SIG-M5 treated with dmso at 0.1 percent for 504 hours (cell line): ENCODE measurements at regions not wholly inside any gene's neighbourhood (a gene's known extent, or its start where the extent isn't known, plus 50 kb on each side); places are given as distances from the start of the nearest gene placed in this dataset.

Experiments
- DNase-seq: peaks from one replicate; lab custom pipeline; 2025; ENCODE audit not compliant: unreplicated experiment; lab: John Stamatoyannopoulos, UW

DNA sequence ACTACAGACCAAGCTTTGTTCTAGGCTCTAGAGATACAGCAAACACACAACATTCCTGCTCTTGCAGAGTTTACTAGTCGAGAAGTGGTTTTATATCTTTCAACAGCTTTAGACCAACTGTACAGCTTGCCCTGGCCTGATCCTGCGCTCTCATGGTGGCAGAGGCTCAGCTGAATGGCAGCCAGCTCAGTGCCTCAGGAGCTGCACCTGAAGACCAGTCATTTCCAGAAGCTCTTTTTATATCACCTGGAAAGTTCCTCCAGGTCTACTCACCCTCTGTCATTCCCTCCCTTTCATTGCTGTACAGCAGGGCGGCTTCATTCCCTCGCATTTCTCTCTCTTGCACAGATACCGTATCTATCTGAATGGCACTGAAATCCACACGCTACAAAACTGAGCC, 319.8 kb downstream of the GATA3 start:
- DNase-seq: no peak

DNA sequence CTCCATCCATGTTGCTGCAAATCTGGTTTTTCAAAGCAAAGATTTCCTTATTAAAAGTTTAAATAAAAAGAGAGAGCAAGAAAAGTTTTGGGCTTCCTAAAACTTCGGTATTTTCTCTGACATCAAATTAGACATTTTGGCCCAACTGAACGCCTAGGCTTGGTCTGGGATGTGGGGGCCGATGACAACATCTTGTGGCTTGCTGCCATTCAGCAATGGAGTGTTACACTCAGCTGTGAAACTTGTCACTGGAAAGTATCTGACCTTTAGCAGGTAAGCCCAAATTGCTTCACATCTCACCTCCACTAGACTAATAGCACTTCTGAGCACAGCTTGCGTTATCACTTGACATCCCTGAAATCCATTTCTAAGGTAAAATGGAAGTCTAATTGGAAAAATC, 320.6 kb downstream of the GATA3 start:
- no peak for DNase-seq

DNA sequence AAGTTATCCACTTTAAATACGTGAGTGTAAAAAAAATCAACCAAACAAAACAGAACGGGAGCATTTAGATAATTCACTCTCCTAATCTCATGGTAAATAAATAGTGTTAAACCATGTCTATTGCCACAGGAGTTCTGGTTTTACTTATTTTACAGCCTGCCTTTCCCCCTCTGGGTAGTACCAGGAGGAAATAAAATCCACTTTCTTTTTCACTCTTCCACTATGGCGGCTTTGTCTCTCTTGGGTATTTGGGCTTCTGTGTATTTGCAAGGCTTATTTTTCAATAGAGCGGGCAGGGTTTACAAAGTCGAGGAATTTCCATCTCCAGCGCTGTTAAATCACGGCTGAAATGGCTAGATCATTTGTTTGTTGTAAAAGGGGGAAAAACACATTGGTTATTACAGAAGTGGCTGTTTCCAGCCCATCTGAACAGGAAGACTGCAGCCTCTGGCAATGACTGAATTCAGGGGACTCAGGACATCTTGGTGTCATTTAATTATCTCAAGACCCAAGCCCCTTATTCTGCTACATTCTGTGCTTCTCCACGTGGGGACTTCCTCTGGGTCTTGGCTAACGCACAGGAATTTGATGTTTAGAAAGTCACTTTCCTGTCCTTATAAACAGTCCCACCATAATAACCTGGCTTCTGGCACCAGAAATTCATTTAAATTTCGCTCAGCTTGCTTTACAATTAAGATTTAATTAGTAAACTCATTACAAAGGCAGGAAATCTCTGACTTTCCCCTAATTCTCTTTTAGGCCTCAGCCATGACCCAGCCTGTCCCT, 323.9 kb downstream of the GATA3 start:
- no peak for DNase-seq

DNA sequence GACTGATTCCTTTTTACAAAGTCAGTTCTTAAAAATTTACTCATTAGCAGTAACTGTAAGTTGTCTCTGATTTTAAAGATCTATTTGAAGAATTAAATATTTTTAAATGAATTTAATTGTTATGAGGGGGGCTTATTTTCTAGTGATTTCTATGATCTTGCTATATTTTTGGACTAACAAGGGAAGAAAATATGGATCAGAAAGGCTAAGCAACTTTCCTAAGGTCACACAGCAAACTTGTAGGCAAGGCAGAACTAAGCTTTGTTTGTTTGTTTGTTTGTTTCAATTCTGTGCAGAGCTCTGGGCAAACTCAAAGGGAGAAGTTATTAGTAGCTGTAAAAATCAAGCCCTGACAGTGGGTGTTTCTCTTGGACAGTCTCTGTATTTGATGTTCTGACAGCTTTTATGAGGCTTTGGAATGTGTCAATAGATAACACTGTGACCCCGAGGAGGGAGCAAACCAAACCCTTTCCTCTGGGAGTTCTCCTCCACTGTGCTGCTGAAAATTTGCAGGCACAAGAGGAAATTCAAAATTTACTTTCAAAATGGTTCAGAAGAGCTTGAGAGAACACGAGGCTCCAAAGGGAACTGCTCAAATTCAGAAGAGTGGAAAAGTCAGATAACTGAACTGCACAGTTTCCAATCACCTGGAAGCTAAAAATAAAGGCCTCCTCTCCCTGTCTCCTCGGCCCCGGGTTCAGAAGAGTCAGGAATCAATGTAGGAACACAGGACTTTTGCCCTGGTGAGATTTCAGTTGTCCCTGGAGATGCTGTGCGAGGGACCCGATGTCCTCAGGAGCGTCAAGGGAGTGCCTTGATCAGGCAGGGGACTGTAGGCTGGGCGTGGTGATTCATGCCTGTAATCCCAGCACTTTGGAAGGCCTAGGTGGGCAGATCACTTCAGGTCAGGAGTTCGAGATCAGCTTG, 325.7 kb downstream of the GATA3 start:
- no peak for DNase-seq

DNA sequence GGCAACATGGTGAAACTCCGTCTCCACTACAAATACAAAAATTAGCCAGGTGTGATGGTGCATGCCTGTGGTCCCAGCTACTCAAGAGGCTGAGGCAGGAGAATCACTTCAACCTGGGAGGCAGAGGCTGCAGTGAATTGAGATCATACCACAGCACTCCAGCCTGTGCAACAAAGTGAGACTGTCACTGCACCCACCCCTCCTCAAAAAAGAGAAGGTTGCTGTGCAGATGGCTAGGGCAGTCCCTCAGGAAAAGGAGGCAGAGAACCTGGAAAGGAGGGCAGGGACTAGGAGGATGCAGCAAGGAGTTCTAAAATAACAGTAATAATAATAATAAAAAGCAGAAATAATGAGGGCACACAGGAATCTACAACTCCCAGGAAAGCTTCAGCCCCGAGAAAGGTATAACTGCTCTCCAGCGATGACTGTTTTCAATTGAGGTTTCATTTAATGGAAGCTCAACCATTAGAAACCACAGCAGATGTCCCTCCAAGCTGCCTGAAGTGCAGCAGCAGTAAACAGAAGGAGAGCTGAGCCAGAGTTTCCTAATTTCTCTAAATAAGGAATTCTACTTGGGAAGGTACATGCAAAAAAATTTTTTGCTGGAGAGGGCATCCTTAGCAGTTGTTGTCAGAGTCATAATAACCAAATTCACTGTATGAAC, 326.5 kb downstream of the GATA3 start:
- no peak for DNase-seq

DNA sequence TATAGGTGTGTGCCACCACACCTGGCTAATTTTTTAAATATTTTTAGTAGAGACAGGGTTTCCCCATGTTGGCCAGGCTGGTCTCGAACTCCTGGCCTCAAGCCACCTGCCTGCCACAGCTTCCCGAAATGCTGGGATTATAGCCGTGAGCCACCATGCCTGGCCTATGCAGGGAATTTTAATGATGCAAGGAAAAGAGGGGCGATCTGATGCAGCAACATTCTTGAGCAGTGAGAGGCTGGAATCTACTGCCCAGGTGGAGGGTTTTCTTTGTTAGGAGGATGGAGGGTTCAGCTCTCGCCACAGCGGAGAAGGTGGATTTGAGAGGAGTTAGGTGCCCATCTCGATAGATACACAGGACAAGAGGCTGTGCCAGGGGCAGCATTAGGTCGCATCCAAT, 332.3 kb downstream of the GATA3 start:
- no peak for DNase-seq

DNA sequence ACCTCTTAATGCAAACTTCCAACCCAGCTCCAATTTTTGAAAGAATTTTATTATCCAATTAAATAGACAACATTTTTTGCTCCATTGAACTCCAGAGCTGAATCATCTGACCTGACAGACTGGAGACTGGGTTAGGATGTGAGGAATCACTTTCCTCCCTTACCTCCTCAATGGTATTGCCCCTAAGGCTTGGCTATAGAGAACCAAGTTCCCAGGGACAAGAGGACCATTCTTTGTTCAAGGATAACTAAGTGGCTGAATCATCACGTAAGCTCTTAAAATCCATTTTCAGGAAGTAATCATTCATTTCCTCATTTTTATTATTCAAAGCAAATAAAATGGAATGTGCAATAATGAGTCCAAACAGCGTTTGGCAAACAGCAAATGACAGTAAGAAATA, 335.1 kb downstream of the GATA3 start:
- DNase-seq: no peak

DNA sequence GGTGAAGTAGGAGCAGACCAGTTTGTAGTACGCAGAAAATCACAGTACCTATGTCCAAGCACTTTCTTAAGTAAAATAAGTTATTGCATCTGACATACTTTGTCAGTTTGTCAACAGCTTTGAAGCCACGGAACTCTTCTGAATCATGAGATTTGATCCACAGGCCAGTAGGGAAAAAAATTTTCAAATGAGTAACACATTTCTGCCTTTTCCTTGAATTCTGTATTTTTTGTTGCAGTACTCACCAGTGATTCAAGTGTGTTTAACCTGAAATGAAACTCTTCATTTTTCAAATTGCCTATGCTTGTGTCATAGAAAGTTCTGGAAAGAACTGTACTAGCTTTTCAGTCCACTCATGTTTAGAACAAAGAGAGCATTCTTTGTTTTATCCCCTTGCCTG, 337.7 kb downstream of the GATA3 start:
- no peak for DNase-seq

DNA sequence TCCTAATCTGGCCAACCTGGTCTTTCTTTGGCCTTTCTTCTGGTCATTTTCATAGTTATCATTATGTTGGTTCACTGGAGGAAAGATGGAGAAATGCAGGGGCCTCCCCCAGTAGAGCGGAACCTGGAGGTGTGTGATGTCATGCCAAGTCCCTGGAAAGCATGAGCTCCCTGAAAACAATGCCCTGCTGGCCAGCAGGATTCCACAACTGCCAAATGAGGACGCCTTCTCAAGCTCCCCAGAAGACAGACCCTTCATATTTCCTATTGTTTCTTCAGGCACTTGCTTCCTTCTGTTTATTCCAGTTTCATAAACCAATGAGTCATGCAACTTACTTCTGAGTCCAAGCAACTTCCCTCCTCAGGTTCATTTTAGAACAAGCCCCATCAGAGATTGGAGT, 339.0 kb downstream of the GATA3 start:
- DNase-seq: no peak

DNA sequence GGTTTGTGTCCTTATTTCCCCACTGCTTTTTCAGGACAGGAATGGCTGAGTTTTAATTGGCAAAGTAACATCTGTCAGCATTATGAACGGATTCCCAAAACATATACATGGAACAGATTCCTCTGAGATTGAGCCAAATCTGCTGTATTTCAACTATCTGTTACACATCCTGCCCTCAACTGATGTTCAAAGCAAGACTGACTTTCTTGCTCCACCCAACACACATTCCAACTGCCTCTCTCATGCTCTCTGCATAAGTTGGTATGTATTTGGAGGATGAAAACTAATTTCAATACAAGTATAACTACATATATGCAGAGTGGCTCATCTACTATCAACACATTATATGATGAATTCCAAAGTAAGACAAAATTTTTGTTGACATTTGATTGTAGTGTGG, 342.2 kb downstream of the GATA3 start:
- no peak for DNase-seq

DNA sequence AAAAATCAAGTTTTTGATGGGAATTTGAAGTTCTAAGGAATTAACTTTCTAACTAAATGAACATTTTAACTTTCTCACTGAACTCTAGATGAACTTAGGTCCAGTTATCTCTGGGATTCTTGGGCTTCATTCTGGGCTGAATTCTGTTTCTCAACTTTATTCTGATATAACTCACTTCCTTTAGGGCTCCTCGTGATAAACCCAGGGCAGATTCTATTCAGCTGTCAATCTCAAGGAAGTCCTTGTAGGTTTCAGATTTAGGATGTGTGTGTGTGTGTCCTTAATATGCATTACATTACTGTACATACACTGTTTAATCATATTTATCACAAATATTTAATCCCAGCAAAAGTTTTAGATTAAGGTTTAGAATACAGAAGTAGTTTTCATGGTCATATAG, 344.3 kb downstream of the GATA3 start:
- no peak for DNase-seq

DNA sequence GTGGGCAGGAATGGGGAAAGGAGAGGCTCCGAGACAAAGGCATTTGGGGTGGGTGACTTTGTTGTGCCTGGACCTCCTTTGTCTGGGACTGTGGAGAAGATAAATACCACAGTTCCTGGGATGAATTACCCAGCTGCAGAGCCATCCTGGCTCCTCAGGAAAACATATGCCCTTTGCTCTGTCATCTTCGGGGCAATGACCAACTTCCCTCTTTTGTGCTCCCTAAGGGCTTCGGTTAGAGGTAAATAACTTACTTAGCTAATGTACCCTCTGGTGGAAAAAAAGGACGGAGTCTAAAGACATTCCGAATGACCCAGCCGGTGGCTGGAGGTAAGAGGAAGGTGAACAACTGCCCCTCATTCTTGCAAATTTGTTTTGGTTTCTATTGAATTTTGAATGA, 345.7 kb downstream of the GATA3 start:
- no peak for DNase-seq

DNA sequence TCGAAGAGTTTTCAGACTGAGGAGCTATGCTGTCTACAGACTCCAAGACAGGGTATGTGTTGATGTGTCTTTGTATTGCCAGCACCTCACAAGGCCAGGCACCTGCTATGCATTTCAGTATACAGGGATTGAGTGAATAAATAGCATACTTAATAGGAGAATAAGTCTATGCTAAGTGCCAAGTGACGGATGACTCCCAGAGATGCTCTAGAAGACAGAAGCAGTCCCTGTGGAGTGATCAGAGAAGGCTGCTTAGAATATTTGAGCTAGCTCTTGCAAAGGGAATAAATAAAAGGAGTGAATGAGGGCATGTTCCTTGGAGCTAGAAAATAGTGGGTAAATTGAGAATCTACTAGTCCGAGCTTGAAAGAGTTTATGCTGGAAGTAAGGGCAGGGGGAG, 346.4 kb downstream of the GATA3 start:
- DNase-seq: no peak

DNA sequence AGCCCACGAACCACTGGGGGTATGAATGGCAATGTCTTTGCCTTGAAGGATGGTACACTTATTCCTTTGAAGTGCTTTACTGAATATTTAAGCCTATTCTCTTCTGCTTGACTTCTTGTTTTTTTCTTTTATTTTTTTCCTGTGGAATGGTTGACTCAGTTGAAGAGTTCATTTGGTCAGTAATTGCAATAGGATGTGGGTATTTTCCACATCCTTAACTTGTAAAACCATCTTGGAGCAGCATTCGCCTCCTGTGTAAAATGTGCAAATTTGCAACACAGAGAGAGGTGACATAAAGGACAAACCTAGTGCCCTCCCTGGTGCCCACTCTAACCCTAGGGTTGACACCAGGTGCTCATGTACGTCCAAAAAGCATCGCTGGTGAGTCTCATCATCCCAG, 347.0 kb downstream of the GATA3 start:
- DNase-seq: no peak

DNA sequence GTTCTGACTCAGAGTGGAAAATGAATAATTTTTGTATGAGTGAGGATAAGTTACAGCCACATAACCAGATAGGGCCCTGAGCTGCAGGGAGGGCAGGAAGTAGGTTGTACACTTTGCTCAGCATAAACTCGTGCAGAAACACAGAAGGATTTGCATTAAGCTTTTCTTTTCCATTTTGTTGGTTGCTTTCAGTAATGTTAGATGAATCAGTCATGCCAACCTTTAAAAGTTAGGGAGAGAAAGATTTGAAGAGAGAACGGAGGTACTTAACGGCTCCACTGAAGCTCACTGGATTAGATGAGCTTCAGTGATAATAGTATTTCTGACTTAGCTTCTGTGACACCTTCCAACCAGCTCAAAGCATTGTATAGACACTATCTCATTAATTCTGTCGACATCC, 348.1 kb downstream of the GATA3 start:
- no peak for DNase-seq

DNA sequence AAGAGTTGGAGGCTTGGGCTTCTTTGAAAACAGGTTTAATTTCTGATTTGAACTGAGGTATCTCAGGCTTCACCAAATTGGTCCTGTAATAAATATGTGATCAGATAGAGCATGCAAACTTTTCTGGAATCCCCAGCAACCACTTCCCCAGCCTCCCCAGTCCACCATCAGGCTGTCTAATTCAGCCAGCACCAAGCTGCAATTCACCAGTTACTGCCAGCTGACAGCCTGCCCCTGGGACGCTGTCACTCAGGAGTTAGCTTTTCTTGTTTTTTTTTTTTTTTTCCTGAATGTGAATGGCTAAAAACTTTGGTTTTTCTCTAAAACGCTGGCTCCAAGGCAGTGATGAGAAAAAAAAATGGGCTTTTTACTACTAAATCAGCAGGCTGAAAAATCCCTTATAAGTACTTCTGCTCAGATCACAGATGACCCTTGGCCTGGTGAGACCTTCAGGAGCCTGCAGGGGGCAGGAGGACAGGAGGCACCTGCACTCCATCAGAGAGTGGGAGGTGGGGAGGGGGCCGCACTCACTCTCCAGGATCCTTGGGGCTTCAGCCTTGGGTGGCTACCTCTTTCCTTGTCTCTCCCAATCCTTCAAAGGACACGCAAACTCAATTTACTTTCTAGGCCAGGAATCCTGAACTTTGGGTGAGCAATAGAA, 349.4 kb downstream of the GATA3 start:
- DNase-seq: no peak

DNA sequence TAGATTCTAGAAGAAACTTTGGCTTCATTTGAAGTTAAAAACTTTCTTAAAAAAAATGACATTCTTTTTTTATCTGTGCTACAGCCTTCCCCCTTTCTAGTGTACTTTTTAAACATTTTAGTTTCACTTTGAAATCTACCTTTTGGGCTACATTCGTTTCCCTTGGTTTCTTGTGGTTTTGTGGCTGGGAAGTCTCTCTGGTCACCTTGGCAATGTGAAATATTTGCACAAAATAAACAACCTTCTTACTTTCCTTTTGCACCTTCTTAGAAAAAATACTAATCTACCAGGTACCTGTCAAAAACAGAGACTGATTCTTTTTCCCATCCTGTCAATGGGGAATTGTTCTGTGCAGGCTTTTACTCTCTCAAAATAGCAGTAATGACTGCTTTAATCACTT, 350.2 kb downstream of the GATA3 start:
- no peak for DNase-seq

DNA sequence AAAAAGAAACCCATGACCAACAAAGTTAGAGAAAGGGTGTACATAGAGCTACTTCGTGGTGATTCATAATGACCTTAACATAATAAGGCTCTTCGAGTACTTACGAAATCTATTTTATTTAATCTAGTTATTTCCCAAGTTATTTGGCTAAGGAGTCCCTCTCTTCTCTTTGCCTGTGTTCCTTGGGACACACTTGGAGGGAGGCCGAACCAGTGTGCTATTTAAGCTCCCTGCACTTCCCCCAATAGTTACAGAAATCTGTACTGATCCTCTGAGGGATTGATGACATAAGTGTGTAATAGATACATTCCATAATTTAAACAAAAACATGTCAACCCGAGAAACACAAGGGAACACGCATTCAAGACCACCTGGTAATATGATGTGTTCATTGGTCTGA, 351.1 kb downstream of the GATA3 start:
- no peak for DNase-seq

DNA sequence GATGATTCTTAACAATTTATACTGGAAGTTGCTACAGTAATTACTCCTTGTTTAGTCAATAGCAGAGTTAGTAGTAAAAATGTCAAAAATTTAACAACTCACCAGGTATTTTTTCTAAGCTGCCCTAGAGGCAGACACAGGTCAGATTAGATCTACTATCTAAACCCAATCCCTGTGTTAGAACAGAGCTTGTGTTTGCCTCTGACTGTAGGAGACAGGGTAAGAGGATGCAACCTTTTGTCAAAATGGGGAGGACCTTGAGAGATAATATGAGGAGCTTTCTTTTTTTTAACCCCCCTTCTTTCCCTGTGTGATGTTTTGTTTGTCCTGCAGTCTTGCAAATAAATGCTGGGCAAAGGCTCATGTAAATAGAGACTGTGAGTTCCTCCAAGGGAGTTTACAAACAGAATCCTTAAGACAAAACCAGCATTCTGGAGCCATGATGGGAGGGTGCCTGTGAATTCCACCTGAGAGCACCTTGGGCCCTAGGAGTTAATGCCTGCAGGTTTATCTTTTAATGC, 353.1 kb downstream of the GATA3 start:
- no peak for DNase-seq

DNA sequence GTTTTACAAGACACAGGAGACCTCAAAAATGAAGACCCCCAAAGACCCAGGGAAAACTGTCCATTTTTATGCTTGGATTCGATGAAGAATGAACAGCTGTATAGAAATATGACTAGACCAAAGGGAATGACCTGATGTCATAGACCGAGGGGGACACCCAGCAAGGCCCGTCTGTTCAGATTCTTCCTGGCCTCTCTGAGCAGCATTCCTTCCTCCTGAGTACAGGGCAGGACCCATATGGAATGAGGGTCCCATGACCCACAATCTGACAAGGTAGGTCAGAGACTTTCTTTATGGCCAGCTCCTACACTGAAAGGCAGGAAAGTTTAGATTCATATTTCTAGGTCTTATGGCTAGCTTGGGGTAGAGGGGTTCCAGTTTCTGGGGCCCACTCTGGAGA, 356.0 kb downstream of the GATA3 start:
- no peak for DNase-seq

DNA sequence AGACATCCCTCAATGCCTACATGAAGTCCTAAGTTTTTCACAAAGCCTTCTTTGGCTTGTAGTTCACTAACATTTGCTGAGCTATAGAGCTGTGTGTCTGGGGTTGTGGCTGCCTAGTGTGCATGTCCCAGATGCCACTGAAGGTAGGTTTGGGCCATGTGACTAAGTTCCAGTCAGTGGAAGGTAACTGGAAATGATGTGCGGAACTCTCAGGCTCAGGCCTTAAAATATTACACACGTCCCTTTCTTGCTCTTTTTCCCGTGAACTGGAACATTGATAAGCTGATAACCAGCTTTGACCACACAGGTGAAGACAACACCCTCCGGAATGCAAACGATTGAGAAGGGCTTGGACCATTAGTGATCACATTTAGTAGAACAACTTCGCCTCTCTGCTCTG, 358.1 kb downstream of the GATA3 start:
- DNase-seq: no peak
